HCT116 (cell line): ENCODE measurements at regions not wholly inside any gene's neighbourhood (a gene's known extent, or its start where the extent isn't known, plus 50 kb on each side); places are given as distances from the start of the nearest gene placed in this dataset.

ENCODE experiments used
- ATAC-seq: fragments of 200-7000 bp; cut with Tn5 transposase; 2 replicates; pipeline ENCODE4 v1.9.1; 2020; ENCODE audit warnings: mild to moderate bottlenecking, moderate library complexity
- BruUV-seq: library from RNA; stranded (reverse); fragments of 400-500 nt; replicated peaks from 2 replicates; lab custom pipeline; 2021; lab: Mats Ljungman, UMichigan
- CTCF ChIA-PET: fragments of 300-600 bp; sonication (Branson Sonifier 250); formaldehyde crosslinking; loops from one replicate; lab custom pipeline; 2021; ENCODE audit warnings: antibody characterized with exemption; lab: Charles Lee
- POLR2A ChIA-PET: fragments of 300-600, 350-600 bp; sonication (Branson Sonifier 250); formaldehyde crosslinking; loops from one replicate; lab custom pipeline; 2021; ENCODE audit warnings: antibody characterized with exemption; lab: Charles Lee
- RAD21 ChIA-PET, 2 experiments: fragments of 300-600 bp; sonication (Branson Sonifier 250); formaldehyde crosslinking; loops; one replicate each; lab custom pipeline; 2023; ENCODE audit warnings: low total read pairs in 2 of 2; ENCODE audit not compliant: uncharacterized antibody in 2 of 2, unreplicated experiment in 2 of 2, low non-redundant PET in 1 of 2; lab: Charles Lee
- DNase-seq: peaks from one replicate; pipeline ENCODE4 v3.0.0-alpha.2; 2010; ENCODE audit warnings: low read depth, low spot score
- H2AFZ ChIP-seq: fragments of 200-600 bp; shearing (Covaris generic), sonication (generic); 2 replicates; pipeline ENCODE4 v1.6.1; 2017; ENCODE audit warnings: low read depth, mixed run types, mixed read lengths, antibody characterized with exemption, low read length; ENCODE audit not compliant: poor library complexity, severe bottlenecking
- H3K27ac ChIP-seq: 2 replicates; pipeline ENCODE4 v1.5.1; 2012; ENCODE audit warnings: low read depth, low read length
- H3K27me3 ChIP-seq: fragments of 200-600 bp; sonication (generic); 2 replicates; pipeline ENCODE4 v1.6.1; 2016; ENCODE audit warnings: mixed run types, low read length, mixed read lengths; ENCODE audit not compliant: insufficient read depth
- H3K36me3 ChIP-seq, 2 experiments: fragments of 200-500 bp in 1 of 2; fragments of 200-600 bp in 1 of 2; sonication (Bioruptor generic) in 1 of 2; sonication (generic) in 1 of 2; 2 replicates each; pipeline versions ENCODE4 v1.5.1 to v1.6.1; 2014 to 2016; ENCODE audit warnings: low read length in 2 of 2, inconsistent platforms in 1 of 2, mixed read lengths in 1 of 2, mixed run types in 1 of 2; ENCODE audit not compliant: insufficient read depth in 2 of 2, control insufficient read depth in 1 of 2
- H3K4me1 ChIP-seq, 2 experiments: fragments of 200-600 bp in 1 of 2; sonication (generic) in 1 of 2; 2 replicates each; pipeline versions ENCODE4 v1.5.1 to v1.6.1; 2012 to 2017; ENCODE audit warnings: low read length in 2 of 2, inconsistent platforms in 1 of 2, mild to moderate bottlenecking in 1 of 2, mixed read lengths in 1 of 2, mixed run types in 1 of 2, moderate library complexity in 1 of 2; ENCODE audit not compliant: insufficient read depth in 2 of 2, control insufficient read depth in 1 of 2
- H3K4me2 ChIP-seq: fragments of 200-600 bp; sonication (generic); 2 replicates; pipeline ENCODE4 v1.6.1; 2017; ENCODE audit warnings: mixed run types, low read length, mixed read lengths
- H3K4me3 ChIP-seq, 2 experiments: fragments of 200-600 bp in 1 of 2; sonication (generic) in 1 of 2; replicated peaks in 1 of 2; 2 replicates each; pipeline ENCODE4 v1.5.1; 2011 to 2016; ENCODE audit warnings: low read length in 2 of 2, control low read depth in 1 of 2, low read depth in 1 of 2, mild to moderate bottlenecking in 1 of 2, mixed read lengths in 1 of 2, mixed run types in 1 of 2
- H3K79me2 ChIP-seq: fragments of 200-600 bp; sonication (generic); 2 replicates; pipeline ENCODE4 v1.6.1; 2017; ENCODE audit warnings: mild to moderate bottlenecking, mixed run types, low read length, moderate library complexity, mixed read lengths; ENCODE audit not compliant: insufficient read depth
- H3K9ac ChIP-seq: fragments of 200-600 bp; sonication (generic); 2 replicates; pipeline ENCODE4 v1.6.1; 2016; ENCODE audit warnings: low read length, mixed read lengths
- H3K9me2 ChIP-seq: fragments of 200-600 bp; sonication (generic), shearing (Covaris generic); 2 replicates; pipeline ENCODE4 v1.6.1; 2017; ENCODE audit warnings: mixed run types, mild to moderate bottlenecking, moderate library complexity; ENCODE audit not compliant: insufficient read depth
- H3K9me3 ChIP-seq, 2 experiments: fragments of 200-500 bp in 1 of 2; fragments of 200-600 bp in 1 of 2; sonication (Bioruptor generic) in 1 of 2; sonication (generic) in 1 of 2; 2 replicates each; pipeline ENCODE4 v1.6.1; 2014 to 2017; ENCODE audit warnings: low read length in 2 of 2, mixed read lengths in 2 of 2, inconsistent platforms in 1 of 2, low read depth in 1 of 2, mild to moderate bottlenecking in 1 of 2, mixed run types in 1 of 2, moderate library complexity in 1 of 2; ENCODE audit not compliant: control insufficient read depth in 1 of 2, insufficient read depth in 1 of 2
- H4K20me1 ChIP-seq: fragments of 200-600 bp; sonication (generic), shearing (Covaris generic); 2 replicates; pipeline ENCODE4 v1.6.1; 2017; ENCODE audit warnings: mixed run types, mild to moderate bottlenecking, moderate library complexity; ENCODE audit not compliant: insufficient read depth
- CBX3 ChIP-seq: IDR thresholded peaks from 2 replicates; pipeline ENCODE4 v1.6.1; 2012; ENCODE audit warnings: low read depth
- CEBPB ChIP-seq: IDR thresholded peaks from 2 replicates; pipeline ENCODE4 v1.6.1; 2012; ENCODE audit warnings: low read depth
- EZH2phosphoT487 ChIP-seq: fragments of 200-600 bp; IDR thresholded peaks from 2 replicates; pipeline ENCODE4 v1.6.1; 2018; ENCODE audit warnings: antibody characterized with exemption, borderline replicate concordance
- FOSL1 ChIP-seq: IDR thresholded peaks from 2 replicates; pipeline ENCODE4 v1.6.1; 2012; ENCODE audit warnings: low read depth
- JUND ChIP-seq: IDR thresholded peaks from 2 replicates; pipeline ENCODE4 v1.6.1; 2012
- POLR2A ChIP-seq: IDR thresholded peaks from 2 replicates; pipeline ENCODE4 v1.7.0; 2011; ENCODE audit warnings: borderline replicate concordance; ENCODE audit not compliant: insufficient read depth, insufficient read length; ENCODE audit errors: extremely low read depth
- POLR2AphosphoS5 ChIP-seq: IDR thresholded peaks from 2 replicates; pipeline ENCODE4 v1.6.1; 2011; ENCODE audit warnings: mild to moderate bottlenecking, low read depth, low read length, moderate library complexity
- SIN3A ChIP-seq: IDR thresholded peaks from 2 replicates; pipeline ENCODE4 v1.6.1; 2012; ENCODE audit warnings: low read depth
- SP1 ChIP-seq: IDR thresholded peaks from 2 replicates; pipeline ENCODE4 v1.6.1; 2012; ENCODE audit warnings: low read depth
- SRF ChIP-seq: IDR thresholded peaks from 2 replicates; pipeline ENCODE4 v1.6.1; 2012; ENCODE audit warnings: low read depth
- TCF7L2 ChIP-seq: IDR thresholded peaks from 2 replicates; pipeline ENCODE4 v1.7.0; 2011; ENCODE audit warnings: borderline replicate concordance, inconsistent platforms; ENCODE audit not compliant: insufficient read depth, insufficient read length; ENCODE audit errors: extremely low read depth
- YY1 ChIP-seq: IDR thresholded peaks from 2 replicates; pipeline ENCODE4 v1.6.1; 2011; ENCODE audit warnings: low read length, low read depth, moderate library complexity, mild to moderate bottlenecking; ENCODE audit not compliant: insufficient replicate concordance; ENCODE audit errors: extremely low read depth
- intact Hi-C: fragments of 100-400 bp; cut with micrococcal nuclease; formaldehyde crosslinking; loops from 2 replicates; pipeline ENCODE4 v1.10.0; 2022
- TF ChIP-seq, protein P1 (sequence below), 3 experiments: fragments of 200-600 bp in 1 of 3; sonication (generic) in 1 of 3; IDR thresholded peaks in 2 of 3; conservative IDR thresholded peaks in 1 of 3; 2 replicates each; pipeline ENCODE4 v1.5.1; 2012 to 2017; ENCODE audit warnings: low read depth in 2 of 3, low read length in 2 of 3, antibody characterized with exemption in 1 of 3, borderline replicate concordance in 1 of 3, control low read depth in 1 of 3, mild to moderate bottlenecking in 1 of 3, mixed read lengths in 1 of 3, mixed run types in 1 of 3, moderate library complexity in 1 of 3; ENCODE audit not compliant: insufficient read depth in 1 of 3
- TF ChIP-seq, protein P2 (sequence below): IDR thresholded peaks from 2 replicates; pipeline ENCODE4 v1.6.1; 2012

DNA sequence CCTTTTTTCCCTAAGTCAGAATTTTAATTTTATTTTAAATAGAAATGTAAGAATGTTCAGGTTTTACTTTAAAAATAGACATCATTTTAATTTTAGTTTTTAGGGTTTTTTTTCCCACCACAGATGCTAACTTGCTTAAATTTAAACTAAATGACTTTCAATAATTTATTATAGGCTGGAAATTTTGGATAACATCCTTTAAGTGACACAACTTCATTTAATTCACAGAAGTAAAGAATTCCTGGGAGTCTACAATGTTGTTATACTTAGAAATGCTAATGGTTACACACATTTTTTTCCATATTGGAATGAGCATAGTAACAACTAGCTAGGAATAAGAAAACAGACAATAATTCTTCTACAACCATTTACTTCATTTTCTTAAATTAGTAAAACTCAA lies 90.5 kb upstream of the PDE10A start:
- no peaks in the 10 kb centered on the region for H3K27me3 ChIP-seq
- DNase-seq (no peak), ATAC-seq (no peak)
- TF ChIP-seq FOSL1 (no peak), SP1 (no peak), JUND (no peak), EZH2phosphoT487 (no peak), SRF (no peak), CBX3 (no peak), SIN3A (no peak), TCF7L2 (no peak)
- TF ChIP-seq, protein P1, sequence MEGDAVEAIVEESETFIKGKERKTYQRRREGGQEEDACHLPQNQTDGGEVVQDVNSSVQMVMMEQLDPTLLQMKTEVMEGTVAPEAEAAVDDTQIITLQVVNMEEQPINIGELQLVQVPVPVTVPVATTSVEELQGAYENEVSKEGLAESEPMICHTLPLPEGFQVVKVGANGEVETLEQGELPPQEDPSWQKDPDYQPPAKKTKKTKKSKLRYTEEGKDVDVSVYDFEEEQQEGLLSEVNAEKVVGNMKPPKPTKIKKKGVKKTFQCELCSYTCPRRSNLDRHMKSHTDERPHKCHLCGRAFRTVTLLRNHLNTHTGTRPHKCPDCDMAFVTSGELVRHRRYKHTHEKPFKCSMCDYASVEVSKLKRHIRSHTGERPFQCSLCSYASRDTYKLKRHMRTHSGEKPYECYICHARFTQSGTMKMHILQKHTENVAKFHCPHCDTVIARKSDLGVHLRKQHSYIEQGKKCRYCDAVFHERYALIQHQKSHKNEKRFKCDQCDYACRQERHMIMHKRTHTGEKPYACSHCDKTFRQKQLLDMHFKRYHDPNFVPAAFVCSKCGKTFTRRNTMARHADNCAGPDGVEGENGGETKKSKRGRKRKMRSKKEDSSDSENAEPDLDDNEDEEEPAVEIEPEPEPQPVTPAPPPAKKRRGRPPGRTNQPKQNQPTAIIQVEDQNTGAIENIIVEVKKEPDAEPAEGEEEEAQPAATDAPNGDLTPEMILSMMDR (IDR thresholded peaks at IDR 0.05 in 2 of 3, conservative IDR thresholded peaks at IDR 0.05 in 1 of 3; ENCODE audit: borderline replicate concordance in 1 of 3, insufficient read depth in 1 of 3, low read depth in 2 of 3, low read length in 2 of 3): no peak
- TF ChIP-seq, protein P2, sequence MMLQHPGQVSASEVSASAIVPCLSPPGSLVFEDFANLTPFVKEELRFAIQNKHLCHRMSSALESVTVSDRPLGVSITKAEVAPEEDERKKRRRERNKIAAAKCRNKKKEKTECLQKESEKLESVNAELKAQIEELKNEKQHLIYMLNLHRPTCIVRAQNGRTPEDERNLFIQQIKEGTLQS: no peak
- H3K36me3 ChIP-seq: no peaks in the 10 kb centered on the region
- intact Hi-C loops: no loop called here
- H3K4me1 ChIP-seq: no peaks in the 10 kb centered on the region
- H3K9me2 ChIP-seq: no peaks in the 10 kb centered on the region
- ChIA-PET POLR2A (no interaction called here), RAD21 (no interaction called here), CTCF (no interaction called here)
- no peaks in the 10 kb centered on the region for H4K20me1 ChIP-seq
- H3K79me2 ChIP-seq: no peaks in the 10 kb centered on the region
- 0 out of 4 replicates have a peak, but pooled peaks cover 0 to 5% of the 10 kb centered on the region in 2 experiments for H3K9me3 ChIP-seq
- H3K4me2 ChIP-seq: no peak overlapping the region
- H3K27ac ChIP-seq: no peak overlapping the region
- no peak overlapping the region for H2AFZ ChIP-seq
- H3K4me3 ChIP-seq: no peak overlapping the region
- BruUV-seq: no TSS peak
- H3K9ac ChIP-seq: no peak overlapping the region

DNA sequence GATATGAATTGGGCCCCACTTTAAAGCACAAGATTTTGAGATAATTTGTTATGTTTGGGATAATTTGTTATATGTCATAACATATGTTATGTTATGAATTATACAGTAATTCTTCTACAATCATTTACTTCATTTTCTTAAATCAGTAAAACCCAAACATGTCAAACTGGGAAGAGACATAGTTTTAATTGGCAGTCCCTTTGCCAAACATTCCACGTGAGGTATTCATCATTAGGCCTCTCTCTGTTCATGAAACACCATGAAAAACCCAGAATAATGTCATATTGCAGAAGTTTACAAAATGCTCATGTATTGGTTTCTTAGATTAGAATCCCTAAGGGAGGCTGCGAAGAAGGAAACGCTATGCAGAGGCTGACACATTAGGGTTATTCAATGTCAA lies 89.4 kb upstream of the PDE10A start:
- no peak overlapping the region for H3K9ac ChIP-seq
- H3K9me2 ChIP-seq: no peaks in the 10 kb centered on the region
- DNase-seq: no peak
- ATAC-seq: no peak
- H3K4me1 ChIP-seq: no peaks in the 10 kb centered on the region
- H3K9me3 ChIP-seq: 0 out of 4 replicates have a peak, but pooled peaks cover 0 to 5% of the 10 kb centered on the region in 2 experiments
- no peaks in the 10 kb centered on the region for H3K79me2 ChIP-seq
- no peak overlapping the region for H3K27ac ChIP-seq
- no peak overlapping the region for H3K4me2 ChIP-seq
- BruUV-seq: no TSS peak
- RAD21 ChIA-PET: no interaction called here
- intact Hi-C loops: no loop called here
- no peaks in the 10 kb centered on the region for H3K27me3 ChIP-seq
- CTCF ChIA-PET: no interaction called here
- no peak overlapping the region for H2AFZ ChIP-seq
- H3K4me3 ChIP-seq: no peak overlapping the region
- H4K20me1 ChIP-seq: no peaks in the 10 kb centered on the region
- H3K36me3 ChIP-seq: no peaks in the 10 kb centered on the region
- POLR2A ChIA-PET: no interaction called here
- TF ChIP-seq FOSL1 (no peak), POLR2A (no peak), SIN3A (no peak), SP1 (no peak), CEBPB (no peak), YY1 (no peak), POLR2AphosphoS5 (no peak)
- TF ChIP-seq, protein P1 (IDR thresholded peaks at IDR 0.05 in 2 of 3, conservative IDR thresholded peaks at IDR 0.05 in 1 of 3; ENCODE audit: borderline replicate concordance in 1 of 3, insufficient read depth in 1 of 3, low read depth in 2 of 3, low read length in 2 of 3): no peak
